Mesothelial cell of epicardium (in vitro differentiated cells): ENCODE measurements at regions not wholly inside any gene's neighbourhood (a gene's known extent, or its start where the extent isn't known, plus 50 kb on each side); places are given as distances from the start of the nearest gene placed in this dataset.
"Not testable (repeated sequence)": the region's sequence is repeated elsewhere in the genome, so short reads cannot be mapped to it uniquely, and the experiment has no call there.

ENCODE experiments used
- DNase-seq, 2 experiments: peaks; one replicate each; pipeline ENCODE4 v3.0.0; 2021; ENCODE audit warnings: low spot score in 2 of 2; ENCODE audit not compliant: unreplicated experiment in 2 of 2
- H3K27ac Mint-ChIP-seq: 2 replicates; pipeline ENCODE4 v1.8.0; 2021; ENCODE audit warnings: mixed read lengths
- H3K27me3 Mint-ChIP-seq: 2 replicates; pipeline ENCODE4 v1.8.0; 2021; ENCODE audit warnings: low read depth, mixed read lengths
- H3K36me3 Mint-ChIP-seq: 2 replicates; pipeline ENCODE4 v1.8.0; 2021; ENCODE audit warnings: mixed read lengths
- H3K4me1 Mint-ChIP-seq: 2 replicates; pipeline ENCODE4 v1.8.0; 2021; ENCODE audit warnings: mixed read lengths
- H3K4me3 Mint-ChIP-seq: 2 replicates; pipeline ENCODE4 v1.8.0; 2021; ENCODE audit warnings: mild to moderate bottlenecking, moderate library complexity, mixed read lengths
- H3K9me3 Mint-ChIP-seq: 2 replicates; pipeline ENCODE4 v1.8.0; 2021; ENCODE audit warnings: mixed read lengths
- CTCF ChIP-seq: fragments of 200-600 bp; sonication (generic); IDR thresholded peaks from one replicate; pipeline ENCODE4 v1.5.0; 2021; ENCODE audit warnings: antibody characterized with exemption; ENCODE audit not compliant: unreplicated experiment

DNA sequence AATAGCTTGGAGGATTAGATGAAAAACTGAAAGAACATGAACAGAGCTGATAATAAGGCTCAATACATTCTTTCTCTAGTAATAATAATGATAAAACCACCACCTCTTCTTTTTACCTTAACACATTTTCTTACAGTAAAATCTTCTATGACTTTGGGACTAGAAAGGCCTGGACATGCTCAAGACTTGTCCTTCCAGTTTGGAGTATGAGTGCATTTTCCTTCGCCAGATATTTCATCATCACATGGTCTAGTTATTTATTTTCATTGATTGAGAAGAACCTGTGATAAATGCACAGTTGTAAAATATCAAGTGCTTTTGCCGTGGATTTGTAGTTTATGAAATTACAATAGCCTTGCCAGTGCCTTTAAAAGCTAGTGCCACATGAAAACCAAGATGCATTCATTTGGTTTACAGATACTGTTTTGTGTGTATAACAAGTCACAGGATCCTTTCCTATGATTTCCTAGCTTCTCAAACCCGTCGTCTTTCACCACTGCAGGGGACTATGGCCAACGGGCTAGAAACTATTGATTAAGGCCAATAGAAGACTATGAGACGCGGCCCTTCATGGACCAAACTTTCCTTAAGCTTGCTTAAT lies 200.2 kb upstream of the ZNF217 start:
- no peak for TF ChIP-seq CTCF
- H3K27ac Mint-ChIP-seq, result no peak overlapping the region

GRCh38 chr20:53792946-53793536 lies 199.4 kb upstream of the ZNF217 start:
- Mint-ChIP-seq H3K27ac (no peak overlapping the region), H3K9me3 (peaks cover 10% of the 10 kb centered on the region), H3K36me3 (no peaks in the 10 kb centered on the region), H3K4me1 (peaks cover 13% of the 10 kb centered on the region), H3K27me3 (no peaks in the 10 kb centered on the region), H3K4me3 (no peak overlapping the region)
- no peak for TF ChIP-seq CTCF
- no peak for DNase-seq

More for the DNA sequence above, 200.2 kb upstream of the ZNF217 start:
- Mint-ChIP-seq H3K4me3 (no peak overlapping the region), H3K27me3 (no peaks in the 10 kb centered on the region), H3K9me3 (peaks cover 10% of the 10 kb centered on the region), H3K36me3 (no peaks in the 10 kb centered on the region), H3K4me1 (peaks cover 13% of the 10 kb centered on the region)
- DNase-seq, result no peak

GRCh38 chr20:53789989-53790675 lies 196.5 kb upstream of the ZNF217 start:
- no peak for TF ChIP-seq CTCF
- Mint-ChIP-seq H3K27ac (no peak overlapping the region), H3K36me3 (no peaks in the 10 kb centered on the region), H3K4me3 (no peak overlapping the region), H3K4me1 (peaks cover 30% of the 10 kb centered on the region), H3K9me3 (peaks cover 6% of the 10 kb centered on the region), H3K27me3 (no peaks in the 10 kb centered on the region)
- no peak for DNase-seq

- Mint-ChIP-seq H3K4me3 (no peak overlapping the region), H3K9me3 (peaks cover 12% of the 10 kb centered on the region), H3K27ac (no peak overlapping the region), H3K4me1 (peaks cover 27% of the 10 kb centered on the region), H3K36me3 (no peaks in the 10 kb centered on the region), H3K27me3 (no peaks in the 10 kb centered on the region)
- DNase-seq, result no peak
- no peak for TF ChIP-seq CTCF
Measured at GRCh38 chr20:53788253-53789022, 194.8 kb upstream of the ZNF217 start.

DNA sequence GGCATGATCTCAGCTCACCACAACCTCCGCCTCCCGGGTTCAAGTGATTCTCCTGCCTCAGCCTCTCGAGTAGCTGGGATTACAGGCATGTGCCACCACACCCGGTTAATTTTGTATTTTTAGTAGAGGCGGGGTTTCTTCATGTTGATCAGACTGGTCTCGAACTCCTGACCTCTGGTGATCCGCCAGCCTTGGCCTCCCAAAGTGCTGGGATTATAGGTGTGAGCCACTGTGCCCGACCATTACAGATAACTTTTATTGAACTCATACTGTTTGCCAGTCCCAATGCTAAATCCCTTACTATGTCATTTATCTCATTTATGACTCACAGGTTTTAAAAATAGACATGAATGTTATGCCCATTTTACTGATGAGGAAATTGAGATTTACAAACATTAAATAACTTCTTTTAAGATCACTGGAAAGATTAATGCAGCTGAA lies 193.9 kb upstream of the ZNF217 start:
- H3K9me3 Mint-ChIP-seq, H3K27me3 Mint-ChIP-seq, H3K27ac Mint-ChIP-seq, H3K36me3 Mint-ChIP-seq, DNase-seq, H3K4me3 Mint-ChIP-seq: not testable (repeated sequence)
- peaks cover 27% of the 10 kb centered on the region for H3K4me1 Mint-ChIP-seq
